ENCODE measurements at regions not wholly inside any gene's neighbourhood (a gene's known extent, or its start where the extent isn't known, plus 50 kb on each side); places are given as distances from the start of the nearest gene placed in this dataset.
"Not testable (repeated sequence)": the region's sequence is repeated elsewhere in the genome, so short reads cannot be mapped to it uniquely, and the experiment has no call there.

GRCh38 chr4:23956601-23957364, 66.9 kb upstream of the PPARGC1A start:
- DNase-seq (ENCODE audit: low spot score), result no peak

GRCh38 chr4:23952258-23952657, 62.4 kb upstream of the PPARGC1A start:
- no peak for DNase-seq (ENCODE audit: low spot score)

- DNase-seq (ENCODE audit: low spot score), result no peak
These were observed 58.0 kb upstream of the PPARGC1A start for GRCh38 chr4:23947826-23948225.

GRCh38 chr4:23946299-23946698, 56.5 kb upstream of the PPARGC1A start:
- DNase-seq (ENCODE audit: low spot score), result no peak

GRCh38 chr4:23945451-23946017, 55.7 kb upstream of the PPARGC1A start:
- no peak for DNase-seq (ENCODE audit: low spot score)

- DNase-seq (ENCODE audit: low spot score), result not testable (repeated sequence)
These were observed 54.7 kb upstream of the PPARGC1A start for GRCh38 chr4:23944556-23944955.

- no peak for DNase-seq (ENCODE audit: low spot score)
These were observed 53.6 kb upstream of the PPARGC1A start for GRCh38 chr4:23943478-23943877.

GRCh38 chr4:23942471-23942870, 52.6 kb upstream of the PPARGC1A start:
- DNase-seq (ENCODE audit: low spot score), result no peak

All from putamen (tissue), 1 donor.